Right atrium auricular region (tissue), 2 donors: ENCODE measurements at regions not wholly inside any gene's neighbourhood (a gene's known extent, or its start where the extent isn't known, plus 50 kb on each side); places are given as distances from the start of the nearest gene placed in this dataset.

Experiments used
- DNase-seq: peaks from one replicate; pipeline ENCODE4 v3.0.0-alpha.2; 2019; ENCODE audit warnings: low spot score
- H3K27ac ChIP-seq, 2 donors: fragments of 200-600 bp; sonication (generic); 1 replicate in 1 of 2; 2 replicates in 1 of 2; pipeline ENCODE4 v1.5.1; 2016 to 2019
- H3K27me3 ChIP-seq, 2 donors: fragments of 200-600 bp; sonication (generic); one replicate each; pipeline versions ENCODE4 v1.5.1 to v1.6.0; 2017 to 2019
- H3K36me3 ChIP-seq: fragments of 200-600 bp; sonication (generic); one replicate; pipeline ENCODE4 v1.5.1; 2016
- H3K4me1 ChIP-seq, 2 donors: fragments of 200-600 bp; sonication (generic); one replicate each; pipeline versions ENCODE4 v1.5.1 to v1.6.0; 2017 to 2019
- H3K4me3 ChIP-seq, 2 donors: fragments of 200-600 bp; sonication (generic); 1 replicate in 1 of 2; 2 replicates in 1 of 2; pipeline ENCODE4 v1.5.1; 2017 to 2019; ENCODE audit warnings: mild to moderate bottlenecking in 1 of 2, moderate library complexity in 1 of 2
- H3K9me3 ChIP-seq, 2 donors: fragments of 200-600 bp; sonication (generic); one replicate each; pipeline ENCODE4 v1.5.1; 2019
- CTCF ChIP-seq, 2 donors: fragments of 200-600 bp; sonication (generic); IDR thresholded peaks; one replicate each; pipeline ENCODE4 v1.5.1; 2019; ENCODE audit warnings: antibody characterized with exemption in 2 of 2

GRCh38 chr12:61916831-61917230 lies 343.4 kb upstream of the USP15 start:
- H3K4me3 ChIP-seq, result no peak overlapping the region
- no peak overlapping the region for H3K27ac ChIP-seq
- H3K36me3 ChIP-seq, result no peaks in the 10 kb centered on the region
- no peaks in the 10 kb centered on the region for H3K9me3 ChIP-seq
- no peak for TF ChIP-seq CTCF (IDR thresholded peaks at IDR 0.05)
- no peak for DNase-seq
- H3K27me3 ChIP-seq, result no peaks in the 10 kb centered on the region
- no peaks in the 10 kb centered on the region for H3K4me1 ChIP-seq

GRCh38 chr12:61919686-61920085 lies 340.5 kb upstream of the USP15 start:
- DNase-seq, result no peak
- H3K4me3 ChIP-seq, result no peak overlapping the region
- no peaks in the 10 kb centered on the region for H3K27me3 ChIP-seq
- H3K27ac ChIP-seq, result no peak overlapping the region
- no peaks in the 10 kb centered on the region for H3K36me3 ChIP-seq
- no peaks in the 10 kb centered on the region for H3K9me3 ChIP-seq
- no peaks in the 10 kb centered on the region for H3K4me1 ChIP-seq
- no peak for TF ChIP-seq CTCF (IDR thresholded peaks at IDR 0.05)

- Histone ChIP-seq H3K4me1 (no peaks in the 10 kb centered on the region), H3K27me3 (no peaks in the 10 kb centered on the region), H3K36me3 (no peaks in the 10 kb centered on the region), H3K27ac (no peak overlapping the region), H3K9me3 (no peaks in the 10 kb centered on the region), H3K4me3 (no peak overlapping the region)
- no peak for DNase-seq
- TF ChIP-seq CTCF (IDR thresholded peaks at IDR 0.05), result no peak
These were observed 340.0 kb upstream of the USP15 start for GRCh38 chr12:61920230-61920629.

GRCh38 chr12:61923152-61923551 lies 337.1 kb upstream of the USP15 start:
- no peak for TF ChIP-seq CTCF (IDR thresholded peaks at IDR 0.05)
- H3K36me3 ChIP-seq, result no peaks in the 10 kb centered on the region
- H3K27me3 ChIP-seq, result no peaks in the 10 kb centered on the region
- DNase-seq, result no peak
- no peaks in the 10 kb centered on the region for H3K4me1 ChIP-seq
- H3K4me3 ChIP-seq, result no peak overlapping the region
- H3K9me3 ChIP-seq, result no peaks in the 10 kb centered on the region
- no peak overlapping the region for H3K27ac ChIP-seq

GRCh38 chr12:61934564-61934963 lies 325.6 kb upstream of the USP15 start:
- Histone ChIP-seq H3K4me3 (no peak overlapping the region), H3K9me3 (no peaks in the 10 kb centered on the region), H3K4me1 (no peaks in the 10 kb centered on the region), H3K27ac (no peak overlapping the region), H3K36me3 (no peaks in the 10 kb centered on the region), H3K27me3 (no peaks in the 10 kb centered on the region)
- no peak for DNase-seq
- no peak for TF ChIP-seq CTCF (IDR thresholded peaks at IDR 0.05)

- no peak for TF ChIP-seq CTCF (IDR thresholded peaks at IDR 0.05)
- Histone ChIP-seq H3K27me3 (no peaks in the 10 kb centered on the region), H3K9me3 (no peaks in the 10 kb centered on the region), H3K27ac (no peak overlapping the region), H3K36me3 (no peaks in the 10 kb centered on the region), H3K4me3 (no peak overlapping the region), H3K4me1 (no peaks in the 10 kb centered on the region)
- no peak for DNase-seq
These were observed 320.2 kb upstream of the USP15 start for GRCh38 chr12:61939977-61940376.
